Adrenal gland (tissue), 9 donors: ENCODE measurements at regions not wholly inside any gene's neighbourhood (a gene's known extent, or its start where the extent isn't known, plus 50 kb on each side); places are given as distances from the start of the nearest gene placed in this dataset.

ENCODE experiments used
- DNase-seq, 7 donors: peaks; one replicate each; pipeline ENCODE4 v3.0.0-alpha.2; 2019 to 2020
- H3K27ac ChIP-seq, 5 donors: fragments of 200-600 bp; sonication (generic) in 4 of 5; 1 replicate in 3 of 5; 2 replicates in 2 of 5; pipeline versions ENCODE4 v1.5.1 to v1.8.0; 2016 to 2020; ENCODE audit warnings: mild to moderate bottlenecking in 1 of 5
- H3K27me3 ChIP-seq: fragments of 200-600 bp; 2 replicates; pipeline ENCODE4 v1.8.0; 2021
- H3K36me3 ChIP-seq, 2 donors: fragments of 200-600 bp; replicated peaks in 1 of 2; 1 replicate in 1 of 2; 2 replicates in 1 of 2; pipeline versions ENCODE4 v1.5.1 to v1.8.0; 2018 to 2022
- H3K4me1 ChIP-seq, 2 donors: fragments of 200-600 bp; replicated peaks in 1 of 2; 1 replicate in 1 of 2; 2 replicates in 1 of 2; pipeline versions ENCODE4 v1.5.1 to v1.8.0; 2018 to 2021
- H3K4me3 ChIP-seq, 4 donors: fragments of 200-600 bp; sonication (generic) in 3 of 4; one replicate each; pipeline ENCODE4 v1.5.1; 2016 to 2018
- H3K9me3 ChIP-seq, 3 donors: fragments of 200-600 bp; sonication (generic) in 1 of 3; replicated peaks in 1 of 3; 1 replicate in 2 of 3; 2 replicates in 1 of 3; pipeline versions ENCODE4 v1.5.1 to v1.8.0; 2016 to 2021
- CTCF ChIP-seq, 6 experiments: fragments of 450-650 bp in 4 of 6; fragments of 200-600 bp in 2 of 6; sonication (generic) in 1 of 6; IDR thresholded peaks; 1 replicate in 5 of 6; 2 replicates in 1 of 6; pipeline versions ENCODE4 v1.5.1 to v1.8.0; 2016 to 2021; ENCODE audit warnings: antibody characterized with exemption in 6 of 6, mild to moderate bottlenecking in 2 of 6, moderate library complexity in 1 of 6
- POLR2A ChIP-seq, 2 donors: fragments of 450-650 bp; IDR thresholded peaks; one replicate each; pipeline ENCODE4 v1.6.1; 2017; ENCODE audit warnings: antibody characterized with exemption in 2 of 2, mild to moderate bottlenecking in 2 of 2, moderate library complexity in 1 of 2
- WGBS, 4 donors: extraction: QIAGEN DNeasy Blood & Tissue Kit in 2 of 4; methylation state at CpG; one replicate each; pipeline versions ENCODE4 v1.1.5 to v1.1.7; 2013 to 2017; 5-methylcytosine and 5-hydroxymethylcytosine counted together
- intact Hi-C, 2 donors: fragments of 100-400 bp; cut with DNase I; formaldehyde crosslinking; loops; one replicate each; pipeline versions ENCODE4 v1.14.1 to v1.15.0; 2022 to 2023
- donor health status: healthy with polysubstance abuse.
- donor health status: Bipolar disorder and iron deficiency.
- donor health status: DM: yes; HTN: yes; CAD: no.
- donor health status: DM: no; HTN: no; CAD: no.
- donor health status: DM: no; HTN: no; CAD: no.

- Histone ChIP-seq H3K9me3 (no peaks in the 10 kb centered on the region), H3K27ac (no peak overlapping the region), H3K27me3 (no peaks in the 10 kb centered on the region), H3K4me1 (no peaks in the 10 kb centered on the region), H3K36me3 (no peaks in the 10 kb centered on the region), H3K4me3 (no peak overlapping the region)
- DNase-seq, result no peak
- intact Hi-C loops, result no loop called here
- no peak for TF ChIP-seq CTCF (IDR thresholded peaks at IDR 0.05)
- TF ChIP-seq POLR2A (IDR thresholded peaks at IDR 0.05), result no peak
- WGBS, 4 donors, result 55 to 100% (median 80%) methylated on average over 1 of the region's 1 CpG
Measured at GRCh38 chr20:24722586-24722985, 226.5 kb upstream of the CST7 start.

- Histone ChIP-seq H3K4me1 (no peaks in the 10 kb centered on the region), H3K4me3 (no peak overlapping the region), H3K27ac (no peak overlapping the region), H3K36me3 (no peaks in the 10 kb centered on the region), H3K9me3 (no peaks in the 10 kb centered on the region), H3K27me3 (no peaks in the 10 kb centered on the region)
- intact Hi-C loops, result no loop called here
- no peak for TF ChIP-seq POLR2A (IDR thresholded peaks at IDR 0.05)
- TF ChIP-seq CTCF (IDR thresholded peaks at IDR 0.05), result no peak
- WGBS, 4 donors, result 23 to 26% (median 24%) methylated on average over 3 of the region's 3 CpGs
- peak in 1 of 7 donors; percentile 8 for DNase-seq
Measured at GRCh38 chr20:24723186-24723585, 225.9 kb upstream of the CST7 start.

GRCh38 chr20:24723647-24724352 is 225.3 kb upstream of the CST7 start:
- intact Hi-C loops, result no loop called here
- 45 to 62% (median 52%) methylated on average over 13 of the region's 13 CpGs for WGBS, 4 donors
- Histone ChIP-seq H3K4me1 (no peaks in the 10 kb centered on the region), H3K27me3 (no peaks in the 10 kb centered on the region), H3K9me3 (no peaks in the 10 kb centered on the region), H3K27ac (no peak overlapping the region), H3K4me3 (no peak overlapping the region), H3K36me3 (no peaks in the 10 kb centered on the region)
- TF ChIP-seq CTCF (IDR thresholded peaks at IDR 0.05), result no peak
- TF ChIP-seq POLR2A (IDR thresholded peaks at IDR 0.05), result no peak
- peak in 2 of 7 donors; percentile 2 to 36 for DNase-seq

DNA sequence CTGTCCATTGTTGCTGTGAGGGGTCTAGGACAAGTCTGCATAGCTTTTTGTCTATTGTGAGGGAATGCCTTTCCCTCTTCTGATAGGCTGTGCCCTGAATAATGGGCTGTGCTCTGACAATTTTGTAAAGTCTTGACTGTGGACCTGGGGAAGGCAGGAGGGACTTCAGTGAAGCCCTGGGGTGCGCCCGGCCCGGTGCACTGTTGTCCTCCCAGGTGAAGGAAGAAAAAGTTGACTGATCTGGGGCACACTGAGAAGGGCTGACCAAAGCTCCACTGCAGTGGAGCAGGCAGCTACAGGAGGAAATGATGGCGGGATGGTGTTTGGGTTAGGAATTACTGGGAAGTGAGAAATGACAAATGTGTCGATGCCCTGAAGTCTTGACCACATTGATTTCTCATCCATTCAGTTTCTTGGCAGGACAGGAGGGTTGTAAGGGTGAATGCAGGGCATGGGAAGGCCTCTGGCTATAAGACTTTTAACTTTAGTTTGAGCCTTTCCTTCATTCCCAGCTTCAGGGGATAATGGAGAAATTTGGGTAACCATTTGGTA is 224.0 kb upstream of the CST7 start:
- intact Hi-C loops, result no loop called here
- no peak for DNase-seq
- no peaks in the 10 kb centered on the region for H3K9me3 ChIP-seq
- no peaks in the 10 kb centered on the region for H3K27me3 ChIP-seq
- TF ChIP-seq CTCF (IDR thresholded peaks at IDR 0.05) (no peak), POLR2A (IDR thresholded peaks at IDR 0.05) (no peak)
- no peak overlapping the region for H3K27ac ChIP-seq
- H3K4me3 ChIP-seq, result no peak overlapping the region
- no peaks in the 10 kb centered on the region for H3K36me3 ChIP-seq
- no peaks in the 10 kb centered on the region for H3K4me1 ChIP-seq
- 91 to 95% (median 92%) methylated on average over 5 of the region's 5 CpGs for WGBS, 4 donors
